H9 (cell line): ENCODE measurements at regions not wholly inside any gene's neighbourhood (a gene's known extent, or its start where the extent isn't known, plus 50 kb on each side); places are given as distances from the start of the nearest gene placed in this dataset.

Experiments used
- DNase-seq: peaks from one replicate; pipeline ENCODE4 v3.0.0-alpha.2; 2017
- H2AFZ ChIP-seq: one replicate; pipeline ENCODE4 v1.6.1; 2013; ENCODE audit warnings: mild to moderate bottlenecking, low read length, control low read depth, moderate library complexity
- H2AK5ac ChIP-seq: 2 replicates; pipeline ENCODE4 v1.6.1; 2013; ENCODE audit warnings: low read length, control low read depth, mixed read lengths; ENCODE audit not compliant: insufficient read length
- H2BK120ac ChIP-seq: one replicate; pipeline ENCODE4 v1.6.1; 2013; ENCODE audit warnings: low read depth, mild to moderate bottlenecking, low read length, control low read depth, inconsistent platforms; ENCODE audit not compliant: poor library complexity, severe bottlenecking
- H2BK12ac ChIP-seq: 2 replicates; pipeline ENCODE4 v1.6.1; 2013; ENCODE audit warnings: low read length, control low read depth, mixed read lengths, low read depth; ENCODE audit not compliant: insufficient read length
- H2BK15ac ChIP-seq: 2 replicates; pipeline ENCODE4 v1.6.1; 2013; ENCODE audit warnings: low read depth, low read length, control low read depth
- H2BK20ac ChIP-seq: one replicate; pipeline ENCODE4 v1.6.1; 2013; ENCODE audit warnings: low read depth, mild to moderate bottlenecking, low read length, control low read depth, inconsistent platforms; ENCODE audit not compliant: poor library complexity, severe bottlenecking
- H2BK5ac ChIP-seq: 2 replicates; pipeline ENCODE4 v1.6.1; 2013; ENCODE audit warnings: low read length, control low read depth, mixed read lengths; ENCODE audit not compliant: insufficient read length
- H3K14ac ChIP-seq: 2 replicates; pipeline ENCODE4 v1.6.1; 2013; ENCODE audit warnings: low read length, control low read depth; ENCODE audit not compliant: insufficient read depth
- H3K18ac ChIP-seq: 2 replicates; pipeline ENCODE4 v1.6.1; 2013; ENCODE audit warnings: low read depth, mild to moderate bottlenecking, mixed read lengths, low read length, control low read depth; ENCODE audit not compliant: insufficient read length
- H3K23ac ChIP-seq: 2 replicates; pipeline ENCODE4 v1.6.1; 2013; ENCODE audit warnings: low read length, control low read depth, mixed read lengths, low read depth; ENCODE audit not compliant: insufficient read length
- H3K23me2 ChIP-seq: 2 replicates; pipeline ENCODE4 v1.6.1; 2013; ENCODE audit warnings: low read depth, mild to moderate bottlenecking, mixed read lengths, low read length, control low read depth; ENCODE audit not compliant: insufficient read length, poor library complexity, severe bottlenecking
- H3K27ac ChIP-seq: 2 replicates; pipeline ENCODE4 v1.5.1; 2013; ENCODE audit warnings: low read length, control low read depth, mixed read lengths, low read depth; ENCODE audit not compliant: insufficient read length
- H3K27me3 ChIP-seq: 2 replicates; pipeline ENCODE4 v1.6.1; 2013; ENCODE audit warnings: low read length, control low read depth, inconsistent platforms; ENCODE audit not compliant: insufficient read depth
- H3K4ac ChIP-seq: 2 replicates; pipeline ENCODE4 v1.6.1; 2013; ENCODE audit warnings: low read depth, mild to moderate bottlenecking, control low read depth, inconsistent platforms, low read length, moderate library complexity
- H3K4me1 ChIP-seq: 2 replicates; pipeline ENCODE4 v1.6.1; 2013; ENCODE audit warnings: low read length, control low read depth, inconsistent platforms; ENCODE audit not compliant: insufficient read depth
- H3K4me2 ChIP-seq: 2 replicates; pipeline ENCODE4 v1.6.1; 2013; ENCODE audit warnings: low read length, control low read depth, mixed read lengths; ENCODE audit not compliant: insufficient read length, insufficient read depth
- H3K56ac ChIP-seq: 2 replicates; pipeline ENCODE4 v1.6.1; 2013; ENCODE audit warnings: low read depth, mild to moderate bottlenecking, mixed read lengths, low read length, control low read depth; ENCODE audit not compliant: insufficient read length
- H3K79me1 ChIP-seq: 2 replicates; pipeline ENCODE4 v1.6.1; 2013; ENCODE audit warnings: low read depth, mild to moderate bottlenecking, moderate library complexity, low read length, control low read depth, inconsistent platforms; ENCODE audit not compliant: insufficient read depth, poor library complexity, severe bottlenecking
- H3K79me2 ChIP-seq: 2 replicates; pipeline ENCODE4 v1.6.1; 2013; ENCODE audit warnings: low read length, control low read depth, inconsistent platforms; ENCODE audit not compliant: insufficient read depth
- H3K9ac ChIP-seq: 2 replicates; pipeline ENCODE4 v1.6.1; 2013; ENCODE audit warnings: low read length, control low read depth, mixed read lengths; ENCODE audit not compliant: insufficient read length; ENCODE audit errors: extremely low read depth
- H3K9me3 ChIP-seq: one replicate; pipeline ENCODE4 v1.6.1; 2013; ENCODE audit warnings: low read depth, low read length, inconsistent platforms; ENCODE audit not compliant: control insufficient read depth
- H3T11ph ChIP-seq: one replicate; pipeline ENCODE4 v1.6.1; 2013; ENCODE audit warnings: mild to moderate bottlenecking, low read length, control low read depth, inconsistent platforms
- H4K20me1 ChIP-seq: one replicate; pipeline ENCODE4 v1.6.1; 2013; ENCODE audit not compliant: control insufficient read depth, insufficient read length, insufficient read depth
- H4K5ac ChIP-seq: 2 replicates; pipeline ENCODE4 v1.6.1; 2013; ENCODE audit warnings: low read depth, mild to moderate bottlenecking, mixed read lengths, low read length, control low read depth; ENCODE audit not compliant: insufficient read length
- H4K8ac ChIP-seq: replicated peaks from 2 replicates; pipeline ENCODE4 v1.6.1; 2013; ENCODE audit warnings: low read length, control low read depth, mixed read lengths, low read depth; ENCODE audit not compliant: insufficient read length
- H4K91ac ChIP-seq: 2 replicates; pipeline ENCODE4 v1.6.1; 2013; ENCODE audit warnings: low read depth, mild to moderate bottlenecking, moderate library complexity, mixed read lengths, low read length, control low read depth; ENCODE audit not compliant: insufficient read length
- H3K27ac Mint-ChIP-seq, 3 experiments: 2 replicates in 2 of 3; 3 replicates in 1 of 3; pipeline ENCODE4 v1.8.0; 2020 to 2021; ENCODE audit warnings: mixed read lengths in 3 of 3, mild to moderate bottlenecking in 1 of 3, moderate library complexity in 1 of 3
- H3K27me3 Mint-ChIP-seq: 2 replicates; pipeline ENCODE4 v1.8.0; 2021; ENCODE audit warnings: low read depth, mild to moderate bottlenecking, moderate library complexity, mixed read lengths
- H3K36me3 Mint-ChIP-seq, 3 experiments: 2 replicates in 2 of 3; 3 replicates in 1 of 3; pipeline ENCODE4 v1.8.0; 2020 to 2021; ENCODE audit warnings: low read depth in 3 of 3, mixed read lengths in 3 of 3; ENCODE audit not compliant: insufficient read depth in 1 of 3
- H3K4me1 Mint-ChIP-seq, 2 experiments: 2 replicates each; pipeline ENCODE4 v1.8.0; 2020; ENCODE audit warnings: mixed read lengths in 2 of 2
- H3K4me3 Mint-ChIP-seq, 2 experiments: 2 replicates in 1 of 2; 3 replicates in 1 of 2; pipeline ENCODE4 v1.8.0; 2020 to 2021; ENCODE audit warnings: mild to moderate bottlenecking in 2 of 2, mixed read lengths in 2 of 2, moderate library complexity in 1 of 2
- H3K9me3 Mint-ChIP-seq, 2 experiments: 2 replicates in 1 of 2; 3 replicates in 1 of 2; pipeline ENCODE4 v1.8.0; 2020; ENCODE audit warnings: mild to moderate bottlenecking in 2 of 2, mixed read lengths in 2 of 2, moderate library complexity in 1 of 2
- CTCF ChIP-seq: fragments of 200-600 bp; sonication (generic); conservative IDR thresholded peaks from 3 replicates; pipeline ENCODE4 v1.8.0; 2021; ENCODE audit warnings: antibody characterized with exemption, mild to moderate bottlenecking
- WGBS: extraction: QIAGEN DNeasy Blood & Tissue Kit; methylation state at CpG from one replicate; pipeline ENCODE4 v1.1.7; 2013; ENCODE audit warnings: missing lambda C conversion rate, low lambda C conversion rate, mixed read lengths; ENCODE audit not compliant: insufficient read length; ENCODE audit errors: extremely low coverage; 5-methylcytosine and 5-hydroxymethylcytosine counted together

GRCh38 chr5:92616085-92616484, 964.9 kb downstream of the NR2F1-AS1 start:
- Histone ChIP-seq H3K9me3 (no peaks in the 10 kb centered on the region), H2BK15ac (no peak overlapping the region), H2BK120ac (no peak overlapping the region), H3K23me2 (no peaks in the 10 kb centered on the region), H4K5ac (no peak overlapping the region), H3K9ac (no peak overlapping the region), H3K18ac (no peak overlapping the region), H3K27ac (no peak overlapping the region), H3K4me1 (no peaks in the 10 kb centered on the region), H3K79me2 (no peaks in the 10 kb centered on the region), H4K91ac (no peak overlapping the region), H3K56ac (no peak overlapping the region), H4K20me1 (no peaks in the 10 kb centered on the region), H3T11ph (no peak overlapping the region), H3K14ac (no peak overlapping the region), H3K27me3 (no peaks in the 10 kb centered on the region), H2AK5ac (no peak overlapping the region), H2BK12ac (no peak overlapping the region), H2BK5ac (no peak overlapping the region), H3K79me1 (no peaks in the 10 kb centered on the region), H3K4ac (no peak overlapping the region), H3K4me2 (no peak overlapping the region), H3K23ac (no peak overlapping the region), H2AFZ (no peak overlapping the region), H2BK20ac (no peak overlapping the region), H4K8ac (no peak overlapping the region)
- Mint-ChIP-seq H3K9me3 (peaks cover 0 to 11% of the 10 kb centered on the region in 2 experiments; a peak in 2 of 5 replicates), H3K27ac (no peak overlapping the region), H3K27me3 (no peaks in the 10 kb centered on the region), H3K4me1 (no peaks in the 10 kb centered on the region), H3K4me3 (no peak overlapping the region), H3K36me3 (no peaks in the 10 kb centered on the region)
- WGBS: no CpG with 5 or more reads among the region's 1 CpG
- no peak for TF ChIP-seq CTCF
- DNase-seq: no peak
